Liver (tissue), 8 donors: ENCODE measurements at regions not wholly inside any gene's neighbourhood (a gene's known extent, or its start where the extent isn't known, plus 50 kb on each side); places are given as distances from the start of the nearest gene placed in this dataset.

Experiments used
- DNase-seq: peaks from one replicate; pipeline ENCODE4 v3.0.0-alpha.2; 2017; ENCODE audit warnings: low spot score
- H3K27ac ChIP-seq, 2 donors: one replicate each; pipeline ENCODE4 v1.7.0; 2013; ENCODE audit warnings: inconsistent platforms in 2 of 2, low read length in 2 of 2, control low read depth in 1 of 2, low read depth in 1 of 2, mild to moderate bottlenecking in 1 of 2
- H3K27me3 ChIP-seq, 4 donors: one replicate each; pipeline versions ENCODE4 v1.6.1 to v1.7.0; 2013; ENCODE audit warnings: low read length in 3 of 4, inconsistent platforms in 1 of 4, mild to moderate bottlenecking in 1 of 4, moderate library complexity in 1 of 4; ENCODE audit not compliant: control insufficient read depth in 4 of 4, insufficient read depth in 4 of 4
- H3K36me3 ChIP-seq, 4 donors: one replicate each; pipeline versions ENCODE4 v1.6.1 to v1.7.0; 2013; ENCODE audit warnings: low read length in 3 of 4, mild to moderate bottlenecking in 3 of 4, low read depth in 1 of 4, moderate library complexity in 1 of 4; ENCODE audit not compliant: control insufficient read depth in 4 of 4, insufficient read depth in 3 of 4
- H3K4me1 ChIP-seq, 4 donors: one replicate each; pipeline versions ENCODE4 v1.6.1 to v1.7.0; 2013; ENCODE audit warnings: low read length in 3 of 4, mild to moderate bottlenecking in 3 of 4, moderate library complexity in 1 of 4; ENCODE audit not compliant: control insufficient read depth in 4 of 4, insufficient read depth in 4 of 4
- H3K4me3 ChIP-seq, 3 donors: one replicate each; pipeline versions ENCODE4 v1.6.1 to v1.7.0; 2013; ENCODE audit warnings: low read length in 3 of 3, control low read depth in 1 of 3, low read depth in 1 of 3, mild to moderate bottlenecking in 1 of 3
- H3K9ac ChIP-seq, 2 donors: one replicate each; pipeline ENCODE4 v1.7.0; 2013; ENCODE audit warnings: low read length in 2 of 2, mild to moderate bottlenecking in 2 of 2, moderate library complexity in 2 of 2, control low read depth in 1 of 2, low read depth in 1 of 2
- H3K9me3 ChIP-seq, 4 donors: one replicate each; pipeline versions ENCODE4 v1.6.1 to v1.7.0; 2013; ENCODE audit warnings: low read length in 3 of 4; ENCODE audit not compliant: control insufficient read depth in 4 of 4
- EGR1 ChIP-seq, 2 donors: IDR thresholded peaks; 2 replicates each; pipeline ENCODE4 v1.6.1; 2016 to 2018; ENCODE audit warnings: antibody characterized with exemption in 2 of 2, low read depth in 2 of 2
- FOXA2 ChIP-seq: IDR thresholded peaks from 2 replicates; pipeline ENCODE4 v1.6.1; 2016; ENCODE audit warnings: antibody characterized with exemption
- GABPA ChIP-seq, 2 donors: IDR thresholded peaks in 1 of 2; conservative IDR thresholded peaks in 1 of 2; 2 replicates each; pipeline ENCODE4 v1.6.1; 2016; ENCODE audit warnings: antibody characterized with exemption in 2 of 2, mild to moderate bottlenecking in 1 of 2, moderate library complexity in 1 of 2
- HNF4A ChIP-seq, 2 donors: conservative IDR thresholded peaks; 2 replicates each; pipeline ENCODE4 v1.6.1; 2016; ENCODE audit warnings: antibody characterized with exemption in 2 of 2, mild to moderate bottlenecking in 2 of 2
- HNF4G ChIP-seq: IDR thresholded peaks from 2 replicates; pipeline ENCODE4 v1.6.1; 2016; ENCODE audit warnings: antibody characterized with exemption
- JUND ChIP-seq, 2 donors: IDR thresholded peaks; 2 replicates each; pipeline ENCODE4 v1.6.1; 2016; ENCODE audit warnings: antibody characterized with exemption in 2 of 2
- NR2F2 ChIP-seq: IDR thresholded peaks from 2 replicates; pipeline ENCODE4 v1.6.1; 2016; ENCODE audit warnings: antibody characterized with exemption
- RAD21 ChIP-seq, 2 donors: IDR thresholded peaks; 2 replicates each; pipeline ENCODE4 v1.6.1; 2016; ENCODE audit warnings: antibody characterized with exemption in 2 of 2, mild to moderate bottlenecking in 2 of 2
- RXRA ChIP-seq, 2 donors: IDR thresholded peaks; 2 replicates each; pipeline ENCODE4 v1.6.1; 2017 to 2018; ENCODE audit warnings: antibody characterized with exemption in 2 of 2, mild to moderate bottlenecking in 1 of 2
- SP1 ChIP-seq: IDR thresholded peaks from 2 replicates; pipeline ENCODE4 v1.6.1; 2018; ENCODE audit warnings: antibody characterized with exemption, mild to moderate bottlenecking
- TAF1 ChIP-seq: conservative IDR thresholded peaks from 2 replicates; pipeline ENCODE4 v1.6.1; 2016; ENCODE audit warnings: antibody characterized with exemption, mild to moderate bottlenecking
- YY1 ChIP-seq: IDR thresholded peaks from 2 replicates; pipeline ENCODE4 v1.6.1; 2016; ENCODE audit warnings: antibody characterized with exemption, mild to moderate bottlenecking
- WGBS: extraction: QIAGEN DNeasy Blood & Tissue Kit; methylation state at CpG from one replicate; pipeline ENCODE4 v1.1.7; 2013; 5-methylcytosine and 5-hydroxymethylcytosine counted together
- TF ChIP-seq, protein P1 (sequence below): IDR thresholded peaks from 2 replicates; pipeline ENCODE4 v1.6.1; 2016; ENCODE audit warnings: antibody characterized with exemption
- TF ChIP-seq, protein P2 (sequence below): fragments of 150-350 bp; IDR thresholded peaks from 2 replicates; pipeline ENCODE4 v1.5.1; 2017; ENCODE audit warnings: improper control_type of control experiment, low read depth, low read length; ENCODE audit not compliant: missing input control
- TF ChIP-seq, protein P3 (sequence below): IDR thresholded peaks from 2 replicates; pipeline ENCODE4 v1.6.1; 2016; ENCODE audit warnings: antibody characterized with exemption
- TF ChIP-seq, protein P4 (sequence below): IDR thresholded peaks from 2 replicates; pipeline ENCODE4 v1.6.1; 2016; ENCODE audit warnings: antibody characterized with exemption, mild to moderate bottlenecking
- donor health status: healthy.
- donor health status: healthy.
- donor health status: healthy.
- donor health status: healthy.
- donor health status: healthy.

DNA sequence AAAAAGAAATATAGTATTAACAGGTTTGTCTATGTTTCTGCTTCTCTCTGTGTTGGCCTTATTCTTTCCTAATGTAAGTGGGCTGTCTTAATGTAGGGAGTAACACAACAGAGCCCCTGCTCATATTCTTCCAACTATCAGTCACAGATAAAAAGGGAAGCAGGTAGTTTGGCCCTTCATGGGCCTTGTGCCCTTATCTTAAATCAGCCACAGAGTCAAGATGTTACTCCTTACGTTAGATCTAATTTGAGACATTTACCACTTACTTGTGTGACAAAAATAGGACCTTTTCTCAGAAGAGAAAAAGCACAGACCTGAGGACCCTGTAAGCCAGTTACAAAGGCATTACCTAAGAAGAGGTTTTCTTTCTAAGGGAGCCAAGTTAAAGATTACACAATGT is 589.0 kb downstream of the GRXCR1 start (continued):
- TF ChIP-seq, protein P1, sequence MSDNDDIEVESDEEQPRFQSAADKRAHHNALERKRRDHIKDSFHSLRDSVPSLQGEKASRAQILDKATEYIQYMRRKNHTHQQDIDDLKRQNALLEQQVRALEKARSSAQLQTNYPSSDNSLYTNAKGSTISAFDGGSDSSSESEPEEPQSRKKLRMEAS = no peak

DNA sequence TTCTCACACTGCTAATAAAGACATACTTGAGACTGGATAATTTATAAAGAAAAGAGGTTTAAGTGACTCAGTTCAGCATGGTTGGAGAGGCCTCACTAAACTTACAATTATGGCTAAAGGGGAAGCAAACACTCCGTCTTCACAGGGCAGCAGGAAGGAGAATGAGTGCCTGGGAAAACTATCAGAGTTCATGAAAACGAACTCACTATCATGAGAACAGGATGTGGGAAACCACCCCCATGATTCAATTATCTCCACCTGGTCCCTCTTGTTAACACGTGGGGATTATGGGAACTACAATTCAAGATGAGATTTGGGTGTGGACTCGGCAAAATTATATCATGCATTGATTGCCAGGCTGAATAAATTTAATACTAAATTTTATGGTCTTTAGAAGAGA is 592.7 kb downstream of the GRXCR1 start:
- Histone ChIP-seq H3K4me1 (no peaks in the 10 kb centered on the region), H3K9me3 (no peaks in the 10 kb centered on the region), H3K27ac (no peak overlapping the region), H3K27me3 (no peaks in the 10 kb centered on the region), H3K4me3 (no peak overlapping the region), H3K9ac (no peak overlapping the region), H3K36me3 (no peaks in the 10 kb centered on the region)
- TF ChIP-seq, protein P2, sequence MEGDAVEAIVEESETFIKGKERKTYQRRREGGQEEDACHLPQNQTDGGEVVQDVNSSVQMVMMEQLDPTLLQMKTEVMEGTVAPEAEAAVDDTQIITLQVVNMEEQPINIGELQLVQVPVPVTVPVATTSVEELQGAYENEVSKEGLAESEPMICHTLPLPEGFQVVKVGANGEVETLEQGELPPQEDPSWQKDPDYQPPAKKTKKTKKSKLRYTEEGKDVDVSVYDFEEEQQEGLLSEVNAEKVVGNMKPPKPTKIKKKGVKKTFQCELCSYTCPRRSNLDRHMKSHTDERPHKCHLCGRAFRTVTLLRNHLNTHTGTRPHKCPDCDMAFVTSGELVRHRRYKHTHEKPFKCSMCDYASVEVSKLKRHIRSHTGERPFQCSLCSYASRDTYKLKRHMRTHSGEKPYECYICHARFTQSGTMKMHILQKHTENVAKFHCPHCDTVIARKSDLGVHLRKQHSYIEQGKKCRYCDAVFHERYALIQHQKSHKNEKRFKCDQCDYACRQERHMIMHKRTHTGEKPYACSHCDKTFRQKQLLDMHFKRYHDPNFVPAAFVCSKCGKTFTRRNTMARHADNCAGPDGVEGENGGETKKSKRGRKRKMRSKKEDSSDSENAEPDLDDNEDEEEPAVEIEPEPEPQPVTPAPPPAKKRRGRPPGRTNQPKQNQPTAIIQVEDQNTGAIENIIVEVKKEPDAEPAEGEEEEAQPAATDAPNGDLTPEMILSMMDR = no peak
- TF ChIP-seq YY1 = no peak
- TF ChIP-seq RAD21 (IDR thresholded peaks at IDR 0.05) = no peak
- TF ChIP-seq, protein P3, sequence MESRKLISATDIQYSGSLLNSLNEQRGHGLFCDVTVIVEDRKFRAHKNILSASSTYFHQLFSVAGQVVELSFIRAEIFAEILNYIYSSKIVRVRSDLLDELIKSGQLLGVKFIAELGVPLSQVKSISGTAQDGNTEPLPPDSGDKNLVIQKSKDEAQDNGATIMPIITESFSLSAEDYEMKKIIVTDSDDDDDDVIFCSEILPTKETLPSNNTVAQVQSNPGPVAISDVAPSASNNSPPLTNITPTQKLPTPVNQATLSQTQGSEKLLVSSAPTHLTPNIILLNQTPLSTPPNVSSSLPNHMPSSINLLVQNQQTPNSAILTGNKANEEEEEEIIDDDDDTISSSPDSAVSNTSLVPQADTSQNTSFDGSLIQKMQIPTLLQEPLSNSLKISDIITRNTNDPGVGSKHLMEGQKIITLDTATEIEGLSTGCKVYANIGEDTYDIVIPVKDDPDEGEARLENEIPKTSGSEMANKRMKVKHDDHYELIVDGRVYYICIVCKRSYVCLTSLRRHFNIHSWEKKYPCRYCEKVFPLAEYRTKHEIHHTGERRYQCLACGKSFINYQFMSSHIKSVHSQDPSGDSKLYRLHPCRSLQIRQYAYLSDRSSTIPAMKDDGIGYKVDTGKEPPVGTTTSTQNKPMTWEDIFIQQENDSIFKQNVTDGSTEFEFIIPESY = no peak
- no peak for TF ChIP-seq GABPA (IDR thresholded peaks at IDR 0.05 in 1 of 2, conservative IDR thresholded peaks at IDR 0.05 in 1 of 2)
- TF ChIP-seq EGR1 (IDR thresholded peaks at IDR 0.05; ENCODE audit: low read depth in 2 of 2) = no peak
- TF ChIP-seq HNF4G = no peak
- no peak for TF ChIP-seq FOXA2
- TF ChIP-seq NR2F2 = no peak
- TF ChIP-seq TAF1 = no peak
- TF ChIP-seq, protein P4, sequence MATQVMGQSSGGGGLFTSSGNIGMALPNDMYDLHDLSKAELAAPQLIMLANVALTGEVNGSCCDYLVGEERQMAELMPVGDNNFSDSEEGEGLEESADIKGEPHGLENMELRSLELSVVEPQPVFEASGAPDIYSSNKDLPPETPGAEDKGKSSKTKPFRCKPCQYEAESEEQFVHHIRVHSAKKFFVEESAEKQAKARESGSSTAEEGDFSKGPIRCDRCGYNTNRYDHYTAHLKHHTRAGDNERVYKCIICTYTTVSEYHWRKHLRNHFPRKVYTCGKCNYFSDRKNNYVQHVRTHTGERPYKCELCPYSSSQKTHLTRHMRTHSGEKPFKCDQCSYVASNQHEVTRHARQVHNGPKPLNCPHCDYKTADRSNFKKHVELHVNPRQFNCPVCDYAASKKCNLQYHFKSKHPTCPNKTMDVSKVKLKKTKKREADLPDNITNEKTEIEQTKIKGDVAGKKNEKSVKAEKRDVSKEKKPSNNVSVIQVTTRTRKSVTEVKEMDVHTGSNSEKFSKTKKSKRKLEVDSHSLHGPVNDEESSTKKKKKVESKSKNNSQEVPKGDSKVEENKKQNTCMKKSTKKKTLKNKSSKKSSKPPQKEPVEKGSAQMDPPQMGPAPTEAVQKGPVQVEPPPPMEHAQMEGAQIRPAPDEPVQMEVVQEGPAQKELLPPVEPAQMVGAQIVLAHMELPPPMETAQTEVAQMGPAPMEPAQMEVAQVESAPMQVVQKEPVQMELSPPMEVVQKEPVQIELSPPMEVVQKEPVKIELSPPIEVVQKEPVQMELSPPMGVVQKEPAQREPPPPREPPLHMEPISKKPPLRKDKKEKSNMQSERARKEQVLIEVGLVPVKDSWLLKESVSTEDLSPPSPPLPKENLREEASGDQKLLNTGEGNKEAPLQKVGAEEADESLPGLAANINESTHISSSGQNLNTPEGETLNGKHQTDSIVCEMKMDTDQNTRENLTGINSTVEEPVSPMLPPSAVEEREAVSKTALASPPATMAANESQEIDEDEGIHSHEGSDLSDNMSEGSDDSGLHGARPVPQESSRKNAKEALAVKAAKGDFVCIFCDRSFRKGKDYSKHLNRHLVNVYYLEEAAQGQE = no peak
- TF ChIP-seq SP1 = no peak
- TF ChIP-seq, protein P1 = no peak
- TF ChIP-seq JUND (IDR thresholded peaks at IDR 0.05) = no peak
- TF ChIP-seq HNF4A (conservative IDR thresholded peaks at IDR 0.05) = no peak
- TF ChIP-seq RXRA (IDR thresholded peaks at IDR 0.05) = no peak
- DNase-seq = no peak
- WGBS = 50% methylated on average over 4 of the region's 4 CpGs
